Activated CD4-positive, alpha-beta T cell treated with anti-CD3 and anti-CD28 coated beads for 36 hours (primary cell): ENCODE measurements at regions not wholly inside any gene's neighbourhood (a gene's known extent, or its start where the extent isn't known, plus 50 kb on each side); places are given as distances from the start of the nearest gene placed in this dataset.

ENCODE experiments used
- ATAC-seq: fragments of 200-7000 bp; cut with Tn5 transposase; one replicate; pipeline ENCODE4 v1.10.0; 2021; ENCODE audit warnings: mild to moderate bottlenecking, moderate library complexity
- CTCF ChIA-PET: fragments of 350-600 bp; sonication (Branson Sonifier 250); formaldehyde crosslinking; loops from one replicate; lab custom pipeline; 2021; ENCODE audit warnings: antibody characterized with exemption; lab: Charles Lee
- POLR2A ChIA-PET: fragments of 350-600 bp; sonication (Branson Sonifier 250); formaldehyde crosslinking; loops from one replicate; lab custom pipeline; 2021; ENCODE audit warnings: antibody characterized with exemption, inconsistent platforms; lab: Charles Lee
- DNase-seq: peaks from one replicate; pipeline ENCODE4 v3.0.0-alpha.2; 2020
- H3K27ac Mint-ChIP-seq: one replicate; pipeline ENCODE4 v1.8.0; 2021; ENCODE audit warnings: mixed read lengths
- H3K27me3 Mint-ChIP-seq: one replicate; pipeline ENCODE4 v1.8.0; 2021; ENCODE audit warnings: mixed read lengths
- H3K36me3 Mint-ChIP-seq: one replicate; pipeline ENCODE4 v1.8.0; 2021; ENCODE audit warnings: low read depth, mixed read lengths
- H3K4me1 Mint-ChIP-seq: one replicate; pipeline ENCODE4 v1.8.0; 2021; ENCODE audit warnings: mixed read lengths
- H3K4me3 Mint-ChIP-seq: one replicate; pipeline ENCODE4 v1.8.0; 2021; ENCODE audit warnings: mild to moderate bottlenecking, moderate library complexity, mixed read lengths
- H3K9me3 Mint-ChIP-seq: one replicate; pipeline ENCODE4 v1.8.0; 2021; ENCODE audit warnings: low read depth, mixed read lengths
- intact Hi-C, 2 experiments: fragments of 100-400 bp; cut with DNase I in 1 of 2; cut with micrococcal nuclease in 1 of 2; formaldehyde crosslinking; loops; one replicate each; pipeline versions ENCODE4 v1.14.2 to v1.15.1; 2022 to 2024; cut with DNase I, micrococcal nuclease

DNA sequence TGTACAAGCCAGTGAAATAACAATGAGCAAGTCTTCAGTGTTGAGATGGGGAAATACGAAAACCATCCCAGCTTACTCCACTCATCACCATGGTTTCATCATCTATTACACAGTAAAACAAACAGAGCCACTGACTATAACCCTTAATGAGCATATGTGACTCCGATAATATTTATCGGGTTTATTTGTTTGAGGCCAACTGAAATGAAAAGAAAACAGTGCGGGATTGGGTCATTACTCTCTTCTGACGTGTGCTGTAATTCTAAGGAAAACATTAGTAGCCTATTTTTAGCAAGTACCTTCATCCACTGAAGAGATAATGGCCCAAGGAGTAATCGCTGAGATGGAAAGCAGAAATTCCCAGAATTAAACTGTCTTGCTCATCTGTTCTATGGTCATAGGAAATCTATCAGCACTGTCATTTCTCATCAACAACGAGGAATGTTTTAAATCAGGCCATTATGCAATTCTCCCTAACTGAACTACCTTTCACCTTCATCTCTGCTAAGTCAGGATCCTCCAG is 716.5 kb downstream of the INHBA start:
- no peaks in the 10 kb centered on the region for H3K27me3 Mint-ChIP-seq

DNA sequence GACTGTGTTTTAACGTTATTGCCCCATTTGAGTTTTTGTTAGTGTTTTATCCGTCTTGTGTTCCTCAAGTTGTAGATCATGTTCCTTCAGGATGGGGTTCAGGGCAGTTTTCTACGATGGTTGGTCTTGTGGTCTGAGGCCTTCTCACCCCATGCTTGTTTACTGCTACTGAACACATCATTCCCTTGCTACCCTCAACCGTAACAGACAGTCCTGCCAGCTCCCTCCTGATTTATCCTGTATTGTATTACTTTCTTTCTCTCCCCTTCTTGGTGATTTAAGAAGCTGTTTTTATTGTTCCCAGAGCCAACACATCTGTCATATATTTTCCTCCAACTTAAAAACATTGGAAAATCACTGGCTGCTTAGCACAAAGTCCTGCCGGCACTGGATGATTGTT is 719.8 kb downstream of the INHBA start:
- H3K27me3 Mint-ChIP-seq: no peaks in the 10 kb centered on the region
- no peak overlapping the region for H3K4me3 Mint-ChIP-seq
- CTCF ChIA-PET: no interaction called here
- peaks cover 2% of the 10 kb centered on the region for H3K9me3 Mint-ChIP-seq
- DNase-seq (no peak), ATAC-seq (no peak)
- H3K4me1 Mint-ChIP-seq: no peaks in the 10 kb centered on the region
- intact Hi-C loops: no loop called here
- no peaks in the 10 kb centered on the region for H3K36me3 Mint-ChIP-seq
- no peak overlapping the region for H3K27ac Mint-ChIP-seq
- POLR2A ChIA-PET: no interaction called here

More for the DNA sequence above, 716.5 kb downstream of the INHBA start:
- no peaks in the 10 kb centered on the region for H3K36me3 Mint-ChIP-seq
- ChIA-PET CTCF (no interaction called here), POLR2A (no interaction called here)
- DNase-seq (no peak), ATAC-seq (no peak)
- H3K27ac Mint-ChIP-seq: no peak overlapping the region
- intact Hi-C loops: no loop called here
- no peaks in the 10 kb centered on the region for H3K4me1 Mint-ChIP-seq
- H3K4me3 Mint-ChIP-seq: no peak overlapping the region
- H3K9me3 Mint-ChIP-seq: peaks cover 2% of the 10 kb centered on the region

DNA sequence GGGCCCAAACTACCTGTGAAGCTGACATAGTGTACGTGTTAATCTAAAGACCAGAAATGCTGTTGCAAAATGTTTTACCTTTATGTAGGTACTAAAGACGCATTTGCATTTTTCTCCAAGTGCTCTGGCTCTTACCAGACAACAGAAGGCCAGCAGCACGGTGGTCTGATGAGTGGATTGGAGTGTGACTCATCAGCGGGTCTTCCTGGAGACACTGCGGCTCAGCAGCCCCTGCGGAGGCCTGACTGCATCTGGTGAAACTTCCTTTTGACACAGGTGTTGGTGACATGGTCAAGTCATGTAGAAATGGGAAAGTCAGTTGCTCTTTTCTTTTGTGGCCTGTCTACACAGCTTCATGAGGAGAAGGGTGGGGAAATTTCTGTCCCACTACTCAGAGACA is 723.6 kb downstream of the INHBA start:
- Mint-ChIP-seq H3K36me3 (no peaks in the 10 kb centered on the region), H3K4me3 (no peak overlapping the region), H3K9me3 (peaks cover 2% of the 10 kb centered on the region), H3K4me1 (no peaks in the 10 kb centered on the region), H3K27me3 (no peaks in the 10 kb centered on the region), H3K27ac (no peak overlapping the region)
- intact Hi-C loops: no loop called here
- ChIA-PET POLR2A (interaction anchor here (0.6 kb wide), 1 partner anchor 361 kb away, joined by 7 read pairs; no protein-coding TSS in a partner anchor), CTCF (no interaction called here)
- ATAC-seq (no peak), DNase-seq (no peak)

DNA sequence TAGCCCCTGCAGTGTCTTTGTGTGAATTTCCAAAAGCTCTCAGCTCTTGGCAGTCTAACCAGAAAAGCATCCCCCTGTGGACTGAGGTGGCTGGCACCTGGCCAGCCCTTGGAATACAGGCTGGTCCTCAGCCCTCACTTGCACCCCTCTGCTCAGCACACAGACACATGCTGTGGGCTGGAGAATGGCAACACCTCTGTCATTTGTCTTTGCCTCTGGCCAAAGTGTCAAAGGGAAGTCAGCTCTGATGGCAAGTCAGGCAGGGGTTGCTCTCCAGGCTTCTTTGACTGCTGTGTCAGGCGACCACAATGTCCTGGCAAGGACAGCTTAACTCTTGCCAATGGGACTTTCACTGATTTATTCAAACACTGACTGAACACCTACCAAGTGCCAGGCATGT is 724.8 kb downstream of the INHBA start:
- intact Hi-C loops: no loop called here
- no peaks in the 10 kb centered on the region for H3K36me3 Mint-ChIP-seq
- no peak overlapping the region for H3K27ac Mint-ChIP-seq
- no peaks in the 10 kb centered on the region for H3K27me3 Mint-ChIP-seq
- no peaks in the 10 kb centered on the region for H3K9me3 Mint-ChIP-seq
- ATAC-seq (no peak), DNase-seq (no peak)
- CTCF ChIA-PET: no interaction called here
- no peak overlapping the region for H3K4me3 Mint-ChIP-seq
- POLR2A ChIA-PET: no interaction called here
- no peaks in the 10 kb centered on the region for H3K4me1 Mint-ChIP-seq

DNA sequence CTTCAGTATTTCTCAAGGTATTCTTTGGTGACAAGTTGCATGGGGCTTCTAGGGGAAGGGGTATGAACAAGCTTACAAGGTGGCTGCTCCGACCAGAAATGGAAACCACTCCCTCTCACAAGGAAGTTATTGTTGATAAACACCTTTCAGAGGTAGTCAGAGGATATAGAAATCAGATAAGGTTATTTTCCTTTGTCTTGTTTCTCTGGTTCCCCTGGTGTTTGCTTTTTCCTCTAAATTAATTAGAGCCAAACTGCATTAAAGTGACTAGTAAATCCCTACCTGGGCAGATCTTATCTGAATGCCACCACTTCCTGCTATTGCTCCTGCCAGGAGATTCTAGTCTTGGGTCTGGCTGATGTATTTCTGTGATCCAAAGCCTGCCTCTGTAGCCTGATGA is 725.4 kb downstream of the INHBA start:
- H3K4me1 Mint-ChIP-seq: no peaks in the 10 kb centered on the region
- intact Hi-C loops: no loop called here
- ChIA-PET POLR2A (no interaction called here), CTCF (no interaction called here)
- H3K9me3 Mint-ChIP-seq: no peaks in the 10 kb centered on the region
- H3K36me3 Mint-ChIP-seq: no peaks in the 10 kb centered on the region
- DNase-seq (no peak), ATAC-seq (no peak)
- H3K27ac Mint-ChIP-seq: no peak overlapping the region
- H3K27me3 Mint-ChIP-seq: no peaks in the 10 kb centered on the region
- H3K4me3 Mint-ChIP-seq: no peak overlapping the region

DNA sequence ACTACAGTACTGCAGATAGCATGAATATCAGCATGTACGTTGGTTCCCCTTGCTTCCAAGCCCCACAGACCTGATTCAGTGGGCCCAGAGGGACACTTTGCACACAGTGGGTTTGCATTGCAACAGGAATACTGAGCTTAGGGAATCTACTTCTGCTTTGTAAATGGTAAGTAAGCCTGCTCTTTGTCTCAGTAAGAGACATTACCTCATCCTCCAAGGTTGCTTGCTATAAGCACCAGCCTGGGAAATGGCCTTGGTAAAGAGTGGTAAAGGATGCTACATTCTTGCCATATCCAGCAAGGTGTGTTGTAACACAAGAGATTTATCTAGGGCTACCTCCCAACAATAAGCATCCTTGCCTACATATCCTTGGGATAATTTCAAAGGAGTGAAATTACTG is 730.5 kb downstream of the INHBA start:
- Mint-ChIP-seq H3K4me1 (no peaks in the 10 kb centered on the region), H3K36me3 (no peaks in the 10 kb centered on the region), H3K27ac (no peak overlapping the region), H3K9me3 (no peaks in the 10 kb centered on the region), H3K4me3 (no peak overlapping the region), H3K27me3 (no peaks in the 10 kb centered on the region)
- CTCF ChIA-PET: interaction anchor here (0.7 kb wide), 1 partner anchor 19 kb away, joined by 3 read pairs; no protein-coding TSS in a partner anchor
- intact Hi-C loops: no loop called here
- POLR2A ChIA-PET: no interaction called here
- DNase-seq: no peak
- ATAC-seq: no peak

DNA sequence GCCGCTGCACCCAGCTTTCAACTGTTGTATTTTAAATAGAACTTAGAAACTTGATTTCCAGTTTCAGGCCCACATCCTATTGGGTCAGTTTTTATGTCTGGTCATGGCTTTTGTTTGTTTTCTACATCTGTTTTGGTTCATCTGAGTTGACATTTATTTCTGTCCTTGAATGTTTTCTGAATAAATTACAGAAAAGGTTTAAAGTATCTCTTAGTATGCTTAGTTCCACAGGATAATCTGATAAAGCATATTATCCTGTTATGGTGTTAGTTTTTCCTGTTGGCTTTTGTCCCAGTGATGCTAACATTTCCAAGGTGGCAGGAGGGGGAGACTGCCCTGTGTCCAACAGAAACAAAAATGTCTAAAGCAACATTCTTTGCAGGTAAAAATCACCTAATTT is 733.2 kb downstream of the INHBA start:
- ATAC-seq: no peak
- H3K4me1 Mint-ChIP-seq: no peaks in the 10 kb centered on the region
- H3K4me3 Mint-ChIP-seq: no peak overlapping the region
- no peaks in the 10 kb centered on the region for H3K36me3 Mint-ChIP-seq
- H3K27me3 Mint-ChIP-seq: no peaks in the 10 kb centered on the region
- ChIA-PET POLR2A (no interaction called here), CTCF (no interaction called here)
- no peak for DNase-seq
- intact Hi-C loops: no loop called here
- H3K9me3 Mint-ChIP-seq: no peaks in the 10 kb centered on the region
- H3K27ac Mint-ChIP-seq: no peak overlapping the region

DNA sequence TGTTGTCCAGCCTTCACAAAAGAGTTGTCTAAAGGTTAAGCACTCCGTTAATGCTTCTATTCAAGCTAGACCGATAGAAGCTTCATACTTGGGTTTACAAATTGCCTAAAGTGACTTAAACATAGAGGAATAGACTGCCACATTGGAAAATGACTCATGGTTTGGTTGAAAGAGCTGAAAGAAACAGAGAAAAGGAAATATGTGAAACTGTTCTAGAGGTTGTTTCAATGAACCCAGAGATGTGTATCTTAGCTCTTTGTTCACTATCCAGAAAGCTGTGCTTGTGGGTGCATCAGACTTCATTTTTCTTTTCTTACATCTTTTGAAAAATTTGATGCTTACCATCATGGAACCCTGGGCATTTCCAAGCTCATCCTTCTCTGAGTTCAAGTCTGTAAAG is 736.2 kb downstream of the INHBA start:
- DNase-seq: no peak
- POLR2A ChIA-PET: interaction anchor here (0.6 kb wide), 1 partner anchor 733 kb away, joined by 4 read pairs; no protein-coding TSS in a partner anchor
- Mint-ChIP-seq H3K36me3 (no peaks in the 10 kb centered on the region), H3K4me3 (no peak overlapping the region), H3K4me1 (no peaks in the 10 kb centered on the region), H3K27ac (no peak overlapping the region), H3K27me3 (no peaks in the 10 kb centered on the region), H3K9me3 (no peaks in the 10 kb centered on the region)
- intact Hi-C loops: no loop called here
- ATAC-seq: no peak
- CTCF ChIA-PET: interaction anchor here (0.6 kb wide), 1 partner anchor 10 kb away, joined by 3 read pairs; no protein-coding TSS in a partner anchor

DNA sequence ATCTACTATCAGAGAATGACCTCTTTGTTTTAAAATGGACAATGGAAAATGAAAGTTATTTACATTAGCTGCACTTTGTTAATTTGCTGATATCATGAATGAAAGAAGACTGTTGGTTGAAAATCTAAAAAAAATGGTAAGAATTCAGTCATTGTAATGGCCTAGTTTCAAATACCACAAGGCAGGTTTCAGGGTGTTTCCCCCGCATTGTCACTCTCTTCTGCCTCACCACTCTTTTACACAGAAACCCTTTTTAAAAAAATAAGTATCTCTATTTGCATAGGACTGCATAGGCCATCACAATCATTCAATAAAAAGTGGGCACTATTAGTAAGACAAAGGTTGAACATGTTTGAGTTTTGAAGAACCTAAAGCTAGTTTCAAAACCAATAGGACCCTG is 737.1 kb downstream of the INHBA start:
- no peaks in the 10 kb centered on the region for H3K9me3 Mint-ChIP-seq
- CTCF ChIA-PET: no interaction called here
- H3K4me3 Mint-ChIP-seq: no peak overlapping the region
- intact Hi-C loops: no loop called here
- no peaks in the 10 kb centered on the region for H3K36me3 Mint-ChIP-seq
- no peak for ATAC-seq
- H3K27ac Mint-ChIP-seq: no peak overlapping the region
- no peaks in the 10 kb centered on the region for H3K4me1 Mint-ChIP-seq
- DNase-seq: no peak
- POLR2A ChIA-PET: no interaction called here
- H3K27me3 Mint-ChIP-seq: no peaks in the 10 kb centered on the region

DNA sequence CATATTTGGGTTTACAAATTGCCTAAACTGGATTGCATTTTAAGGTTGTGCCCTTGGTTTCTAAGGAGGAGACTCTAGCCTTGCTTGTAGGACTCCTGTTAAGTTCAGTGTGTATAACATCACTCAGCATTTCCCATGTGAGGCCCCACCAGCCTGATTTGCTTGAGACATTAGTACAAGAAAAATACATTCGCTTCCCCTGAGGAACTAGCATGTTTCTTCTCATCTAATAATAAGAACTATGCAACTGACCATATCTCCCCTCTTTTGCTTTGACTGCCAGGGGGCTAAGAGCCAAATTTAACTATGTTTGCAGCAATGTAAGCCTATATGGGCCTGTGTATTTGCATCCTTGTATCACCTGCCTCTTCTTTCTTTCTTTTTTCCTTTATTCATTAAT is 737.9 kb downstream of the INHBA start:
- Mint-ChIP-seq H3K27ac (no peak overlapping the region), H3K4me3 (no peak overlapping the region), H3K9me3 (no peaks in the 10 kb centered on the region), H3K27me3 (no peaks in the 10 kb centered on the region), H3K36me3 (no peaks in the 10 kb centered on the region), H3K4me1 (no peaks in the 10 kb centered on the region)
- ATAC-seq (no peak), DNase-seq (no peak)
- intact Hi-C loops: no loop called here
- ChIA-PET CTCF (interaction anchor here (0.5 kb wide), 1 partner anchor 11 kb away, joined by 3 read pairs; no protein-coding TSS in a partner anchor), POLR2A (no interaction called here)

DNA sequence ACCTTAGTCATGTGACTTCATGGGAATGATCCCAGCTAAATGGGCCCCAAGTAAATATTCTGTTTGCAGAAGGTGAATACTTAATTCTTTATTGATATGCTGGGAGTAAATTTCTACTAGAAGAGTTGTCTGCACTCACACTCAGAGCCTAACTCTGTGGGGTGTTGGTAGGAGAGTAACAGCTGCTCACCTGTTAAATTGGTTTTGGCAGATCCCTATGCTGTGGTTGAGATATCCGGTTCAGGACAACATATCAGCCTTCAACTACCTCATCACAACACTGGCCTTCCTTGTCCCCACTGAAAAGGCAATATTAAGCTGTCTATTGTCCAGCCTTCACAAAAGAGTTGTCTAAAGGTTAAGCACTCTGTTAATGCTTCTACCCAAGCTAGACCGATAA is 738.3 kb downstream of the INHBA start:
- ATAC-seq: no peak
- H3K27ac Mint-ChIP-seq: no peak overlapping the region

DNA sequence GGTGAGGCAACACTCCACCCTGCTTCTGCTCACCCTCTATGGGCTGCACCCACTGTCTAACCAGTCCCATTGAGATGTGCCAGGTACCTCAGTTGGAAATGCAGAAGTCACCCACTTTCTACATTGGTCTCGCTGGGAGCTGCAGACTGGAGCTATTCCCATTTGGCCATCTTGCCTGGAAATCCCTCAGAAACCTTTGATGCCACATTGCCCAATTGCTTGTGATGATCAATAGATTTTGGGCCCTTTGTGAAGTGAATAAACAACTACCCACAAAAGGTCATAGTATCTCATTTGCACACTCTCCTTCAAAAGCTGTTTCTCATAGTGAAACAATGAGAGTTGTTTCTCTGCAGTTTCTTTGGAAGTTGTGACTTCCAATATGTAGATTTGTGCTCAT is 742.9 kb downstream of the INHBA start:
- ATAC-seq (no peak), DNase-seq (no peak)
- Mint-ChIP-seq H3K4me3 (no peak overlapping the region), H3K27ac (no peak overlapping the region), H3K4me1 (no peaks in the 10 kb centered on the region), H3K27me3 (no peaks in the 10 kb centered on the region), H3K9me3 (peaks cover 9% of the 10 kb centered on the region), H3K36me3 (no peaks in the 10 kb centered on the region)
- CTCF ChIA-PET: no interaction called here
- intact Hi-C loops: no loop called here
- POLR2A ChIA-PET: no interaction called here

More for the DNA sequence above, 738.3 kb downstream of the INHBA start:
- Mint-ChIP-seq H3K9me3 (no peaks in the 10 kb centered on the region), H3K36me3 (no peaks in the 10 kb centered on the region), H3K4me1 (no peaks in the 10 kb centered on the region), H3K4me3 (no peak overlapping the region), H3K27me3 (no peaks in the 10 kb centered on the region)
- ChIA-PET CTCF (interaction anchor here (0.5 kb wide), 1 partner anchor 12 kb away, joined by 3 read pairs; no protein-coding TSS in a partner anchor), POLR2A (interaction anchor here (0.6 kb wide), 1 partner anchor 219 kb away, joined by 8 read pairs; no protein-coding TSS in a partner anchor)
- intact Hi-C loops: no loop called here
- no peak for DNase-seq
